ENCODE measurements at regions not wholly inside any gene's neighbourhood (a gene's known extent, or its start where the extent isn't known, plus 50 kb on each side); places are given as distances from the start of the nearest gene placed in this dataset.

DNA sequence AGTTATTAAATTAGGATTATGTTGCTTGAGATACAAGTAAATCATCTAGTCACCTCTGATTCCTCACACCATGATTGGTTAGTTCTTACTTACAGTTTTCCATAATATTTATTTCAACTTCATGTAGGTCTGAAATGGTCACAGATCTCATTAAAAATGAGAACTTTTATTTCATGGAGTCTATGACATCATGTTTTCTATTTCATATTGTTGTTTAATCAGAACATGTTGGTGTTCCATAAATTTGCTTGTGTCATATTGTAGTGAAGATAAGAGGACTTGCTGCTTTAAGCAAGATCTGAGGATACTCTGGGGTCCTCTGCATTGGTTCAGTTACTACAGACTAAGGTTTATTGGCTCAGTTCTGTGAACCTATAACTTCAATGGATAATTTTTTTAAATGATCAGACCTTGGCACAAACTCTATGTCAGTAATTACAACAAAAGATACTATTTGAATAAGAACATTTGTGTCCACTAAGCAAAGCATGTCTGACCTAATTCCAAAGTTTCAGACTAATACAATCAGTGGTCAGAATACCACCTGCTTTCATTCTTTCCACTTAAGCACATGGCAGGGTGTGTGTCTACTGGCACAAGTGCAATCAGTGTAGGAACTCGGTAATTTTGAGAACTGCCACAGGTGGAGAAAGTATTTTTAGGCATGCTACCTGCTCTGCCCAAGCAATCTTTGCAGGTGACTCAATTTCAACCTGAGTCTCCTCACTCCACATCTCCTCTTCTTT is 68.5 kb downstream of the CCDC71L start:
- no peaks in the 10 kb centered on the region for H3K36me3 ChIP-seq
- no peak for DNase-seq
- H3K27me3 ChIP-seq: no peaks in the 10 kb centered on the region
- TF ChIP-seq, protein P1, sequence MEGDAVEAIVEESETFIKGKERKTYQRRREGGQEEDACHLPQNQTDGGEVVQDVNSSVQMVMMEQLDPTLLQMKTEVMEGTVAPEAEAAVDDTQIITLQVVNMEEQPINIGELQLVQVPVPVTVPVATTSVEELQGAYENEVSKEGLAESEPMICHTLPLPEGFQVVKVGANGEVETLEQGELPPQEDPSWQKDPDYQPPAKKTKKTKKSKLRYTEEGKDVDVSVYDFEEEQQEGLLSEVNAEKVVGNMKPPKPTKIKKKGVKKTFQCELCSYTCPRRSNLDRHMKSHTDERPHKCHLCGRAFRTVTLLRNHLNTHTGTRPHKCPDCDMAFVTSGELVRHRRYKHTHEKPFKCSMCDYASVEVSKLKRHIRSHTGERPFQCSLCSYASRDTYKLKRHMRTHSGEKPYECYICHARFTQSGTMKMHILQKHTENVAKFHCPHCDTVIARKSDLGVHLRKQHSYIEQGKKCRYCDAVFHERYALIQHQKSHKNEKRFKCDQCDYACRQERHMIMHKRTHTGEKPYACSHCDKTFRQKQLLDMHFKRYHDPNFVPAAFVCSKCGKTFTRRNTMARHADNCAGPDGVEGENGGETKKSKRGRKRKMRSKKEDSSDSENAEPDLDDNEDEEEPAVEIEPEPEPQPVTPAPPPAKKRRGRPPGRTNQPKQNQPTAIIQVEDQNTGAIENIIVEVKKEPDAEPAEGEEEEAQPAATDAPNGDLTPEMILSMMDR (IDR thresholded peaks at IDR 0.05; ENCODE audit: low read depth, low read length): no peak
- no peaks in the 10 kb centered on the region for H3K9me3 ChIP-seq
- no peak overlapping the region for H3K4me3 ChIP-seq (ENCODE audit: low read depth, low read length)
- no peaks in the 10 kb centered on the region; the same call in 1 of the 2 replicates for H3K4me1 ChIP-seq

- Histone ChIP-seq H3K36me3 (no peaks in the 10 kb centered on the region), H3K27me3 (no peaks in the 10 kb centered on the region), H3K4me1 (no peaks in the 10 kb centered on the region; the same call in 1 of the 2 replicates), H3K4me3 (ENCODE audit: low read depth, low read length) (no peak overlapping the region), H3K9me3 (no peaks in the 10 kb centered on the region)
- no peak for DNase-seq
- TF ChIP-seq, protein P1 (IDR thresholded peaks at IDR 0.05; ENCODE audit: low read depth, low read length): no peak
These were observed 69.8 kb downstream of the CCDC71L start for GRCh38 chr7:106591146-106591545.

- H3K9me3 ChIP-seq: no peaks in the 10 kb centered on the region
- H3K36me3 ChIP-seq: no peaks in the 10 kb centered on the region
- TF ChIP-seq, protein P1 (IDR thresholded peaks at IDR 0.05; ENCODE audit: low read depth, low read length): no peak
- H3K4me3 ChIP-seq (ENCODE audit: low read depth, low read length): no peak overlapping the region
- DNase-seq: no peak
- no peaks in the 10 kb centered on the region; the same call in 1 of the 2 replicates for H3K4me1 ChIP-seq
- no peaks in the 10 kb centered on the region for H3K27me3 ChIP-seq
These were observed 70.6 kb downstream of the CCDC71L start for GRCh38 chr7:106590209-106590816.

DNA sequence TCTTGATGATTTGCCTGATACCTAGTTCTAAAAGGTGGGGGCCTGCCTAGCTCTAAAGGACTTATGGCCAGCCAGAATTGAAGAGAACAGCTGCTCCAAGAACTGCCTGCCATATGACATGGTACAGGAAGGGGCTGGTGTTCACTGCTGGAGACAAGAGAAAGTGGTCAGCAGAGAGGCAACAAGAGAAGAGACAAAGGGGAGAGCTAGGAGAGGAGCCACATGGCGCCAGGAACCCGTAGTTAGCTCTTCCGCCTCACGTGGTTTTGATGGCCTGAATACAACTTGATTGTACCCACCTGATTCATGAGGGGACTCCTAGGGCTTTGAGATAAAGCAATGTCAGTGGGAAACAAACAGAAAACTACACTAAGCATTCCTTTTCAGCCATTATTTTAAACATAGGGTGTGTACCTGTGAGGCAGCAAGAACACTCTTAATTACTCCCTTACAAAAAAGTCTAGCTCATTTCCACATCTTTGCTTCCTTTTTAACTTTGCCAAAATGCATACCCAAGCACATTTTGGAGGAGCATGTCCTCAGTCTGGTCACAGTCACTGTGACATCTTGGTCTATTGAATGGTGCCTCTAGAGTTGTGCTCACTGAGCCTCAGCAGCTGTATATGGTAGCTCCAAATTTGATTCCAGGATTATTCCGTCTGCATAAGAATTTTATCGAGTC is 71.6 kb downstream of the CCDC71L start:
- H3K27me3 ChIP-seq: no peaks in the 10 kb centered on the region
- no peaks in the 10 kb centered on the region for H3K36me3 ChIP-seq
- TF ChIP-seq, protein P1 (IDR thresholded peaks at IDR 0.05; ENCODE audit: low read depth, low read length): no peak
- DNase-seq: no peak
- H3K9me3 ChIP-seq: no peaks in the 10 kb centered on the region
- no peak overlapping the region for H3K4me3 ChIP-seq (ENCODE audit: low read depth, low read length)
- H3K4me1 ChIP-seq: peaks cover 5% of the 10 kb centered on the region

GRCh38 chr7:106588422-106589197 is 72.3 kb downstream of the CCDC71L start:
- H3K9me3 ChIP-seq: no peaks in the 10 kb centered on the region
- no peaks in the 10 kb centered on the region for H3K36me3 ChIP-seq
- TF ChIP-seq, protein P1 (IDR thresholded peaks at IDR 0.05; ENCODE audit: low read depth, low read length): no peak
- DNase-seq: no peak
- no peaks in the 10 kb centered on the region for H3K27me3 ChIP-seq
- H3K4me3 ChIP-seq (ENCODE audit: low read depth, low read length): no peak overlapping the region
- H3K4me1 ChIP-seq: peaks cover 8% of the 10 kb centered on the region
